ENCODE measurements at regions not wholly inside any gene's neighbourhood (a gene's known extent, or its start where the extent isn't known, plus 50 kb on each side); places are given as distances from the start of the nearest gene placed in this dataset.

GRCh38 chr2:150066490-150066889, 421.0 kb downstream of the RND3 start:
- dilution Hi-C loops (cut with MboI; ENCODE audit: extremely low pct_ligation_motif_present, low sequenced_read_pairs) = no loop called here
- Histone ChIP-seq H3K79me2 (ENCODE audit: control insufficient read depth, insufficient read depth, low read length) (no peaks in the 10 kb centered on the region), H2AFZ (ENCODE audit: control insufficient read depth, low read length) (no peak overlapping the region), H3K4me1 (ENCODE audit: control insufficient read depth, extremely low read depth, insufficient read depth, low read length) (peaks cover 14% of the 10 kb centered on the region), H3K9me3 (ENCODE audit: control insufficient read depth, low read depth, low read length) (no peaks in the 10 kb centered on the region), H3K4me2 (ENCODE audit: control insufficient read depth, extremely low read depth, insufficient read depth, low read depth, low read length) (no peak overlapping the region), H3K27ac (ENCODE audit: control insufficient read depth, insufficient read depth, low read length) (no peak overlapping the region), H3K36me3 (ENCODE audit: control insufficient read depth in 2 of 2, extremely low read depth in 1 of 2, insufficient read depth in 2 of 2, low read length in 2 of 2) (no peaks in the 10 kb centered on the region), H3K27me3 (ENCODE audit: control insufficient read depth, extremely low read depth, insufficient read depth, low read length) (no peaks in the 10 kb centered on the region), H3K9ac (ENCODE audit: control insufficient read depth, extremely low read depth, insufficient read depth, low read length) (no peak overlapping the region), H3K9me1 (ENCODE audit: control insufficient read depth, extremely low read depth, insufficient read depth, low read length) (no peaks in the 10 kb centered on the region), H4K20me1 (ENCODE audit: control insufficient read depth, extremely low read depth, insufficient read depth, low read length) (no peaks in the 10 kb centered on the region), H3K4me3 (ENCODE audit: control insufficient read depth in 2 of 3, extremely low read depth in 1 of 3, insufficient read depth in 2 of 3, low read depth in 1 of 3, low read length in 3 of 3) (no peak overlapping the region)
- FAIRE-seq (no peak), DNase-seq (ENCODE audit: low read depth, low spot score) (no peak)
- no peak for TF ChIP-seq CTCF (optimal IDR thresholded peaks at IDR 0.05 in 1 of 3, IDR thresholded peaks at IDR 0.05 in 1 of 3, conservative IDR thresholded peaks at IDR 0.05 in 1 of 3; ENCODE audit: extremely low read depth in 1 of 3, insufficient read depth in 2 of 3, low read length in 3 of 3)
- no peak for TF ChIP-seq EZH2 (IDR thresholded peaks at IDR 0.05; ENCODE audit: low read length)

DNA sequence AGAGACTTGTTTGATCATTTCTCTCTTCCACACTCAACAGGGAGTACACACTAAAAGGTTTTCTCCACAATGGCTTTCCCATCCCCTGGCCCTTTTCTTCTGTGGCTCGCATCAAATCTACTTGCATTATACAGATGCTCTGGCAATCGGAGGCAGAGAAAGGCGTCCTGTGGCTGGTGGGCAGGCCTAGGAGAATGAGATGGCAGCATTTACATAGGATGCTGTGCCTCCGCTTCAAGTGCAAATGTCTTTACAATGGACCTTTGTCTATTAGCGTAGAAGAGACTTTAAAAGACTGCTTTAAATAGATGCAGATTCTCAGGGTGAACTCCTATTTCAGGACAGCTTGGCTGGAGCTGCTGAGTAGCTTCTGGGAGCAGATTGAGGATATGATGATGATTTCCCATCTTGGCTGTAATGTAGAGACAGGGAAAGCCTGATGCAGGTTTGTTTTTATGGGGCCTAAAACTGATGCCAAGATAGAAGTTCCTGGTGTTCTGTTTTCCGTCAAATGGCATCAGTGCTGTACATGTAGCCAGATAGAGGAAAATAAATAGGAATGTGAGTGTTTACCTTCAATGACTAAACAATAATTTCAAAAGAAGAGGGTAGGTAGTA, 423.4 kb downstream of the RND3 start:
- Histone ChIP-seq H3K4me1 (ENCODE audit: control insufficient read depth, extremely low read depth, insufficient read depth, low read length) (peaks cover 14% of the 10 kb centered on the region), H2AFZ (ENCODE audit: control insufficient read depth, low read length) (no peak overlapping the region), H3K4me3 (ENCODE audit: control insufficient read depth in 2 of 3, extremely low read depth in 1 of 3, insufficient read depth in 2 of 3, low read depth in 1 of 3, low read length in 3 of 3) (no peak overlapping the region), H3K27ac (ENCODE audit: control insufficient read depth, insufficient read depth, low read length) (no peak overlapping the region), H3K9ac (ENCODE audit: control insufficient read depth, extremely low read depth, insufficient read depth, low read length) (no peak overlapping the region), H3K9me1 (ENCODE audit: control insufficient read depth, extremely low read depth, insufficient read depth, low read length) (no peaks in the 10 kb centered on the region), H3K9me3 (ENCODE audit: control insufficient read depth, low read depth, low read length) (no peaks in the 10 kb centered on the region), H3K36me3 (ENCODE audit: control insufficient read depth in 2 of 2, extremely low read depth in 1 of 2, insufficient read depth in 2 of 2, low read length in 2 of 2) (no peaks in the 10 kb centered on the region), H4K20me1 (ENCODE audit: control insufficient read depth, extremely low read depth, insufficient read depth, low read length) (no peaks in the 10 kb centered on the region), H3K27me3 (ENCODE audit: control insufficient read depth, extremely low read depth, insufficient read depth, low read length) (no peaks in the 10 kb centered on the region), H3K79me2 (ENCODE audit: control insufficient read depth, insufficient read depth, low read length) (no peaks in the 10 kb centered on the region), H3K4me2 (ENCODE audit: control insufficient read depth, extremely low read depth, insufficient read depth, low read depth, low read length) (no peak overlapping the region)
- DNase-seq (ENCODE audit: low read depth, low spot score) = no peak
- peak; percentile 59 for FAIRE-seq
- TF ChIP-seq EZH2 (IDR thresholded peaks at IDR 0.05; ENCODE audit: low read length) (no peak), CTCF (optimal IDR thresholded peaks at IDR 0.05 in 1 of 3, IDR thresholded peaks at IDR 0.05 in 1 of 3, conservative IDR thresholded peaks at IDR 0.05 in 1 of 3; ENCODE audit: extremely low read depth in 1 of 3, insufficient read depth in 2 of 3, low read length in 3 of 3) (no peak)
- dilution Hi-C loops (cut with MboI; ENCODE audit: extremely low pct_ligation_motif_present, low sequenced_read_pairs) = no loop called here

Measured in keratinocyte (primary cell).